Right lung (tissue), 2 donors: ENCODE measurements at regions not wholly inside any gene's neighbourhood (a gene's known extent, or its start where the extent isn't known, plus 50 kb on each side); places are given as distances from the start of the nearest gene placed in this dataset.

Experiments used
- DNase-seq, 2 donors: peaks; one replicate each; pipeline ENCODE4 v3.0.0-alpha.2; 2013

- no peak for DNase-seq
Measured at GRCh38 chr4:24164797-24165196, 274.9 kb upstream of the PPARGC1A start.

GRCh38 chr4:24164054-24164693 lies 274.3 kb upstream of the PPARGC1A start:
- DNase-seq, result no peak

GRCh38 chr4:24163314-24163713 lies 273.5 kb upstream of the PPARGC1A start:
- DNase-seq, result no peak

- DNase-seq, result no peak
Measured at GRCh38 chr4:24160358-24160757, 270.5 kb upstream of the PPARGC1A start.

GRCh38 chr4:24158031-24158430 lies 268.2 kb upstream of the PPARGC1A start:
- no peak for DNase-seq

GRCh38 chr4:24150034-24150433 lies 260.2 kb upstream of the PPARGC1A start:
- no peak for DNase-seq

GRCh38 chr4:24146127-24146526 lies 256.3 kb upstream of the PPARGC1A start:
- no peak for DNase-seq

GRCh38 chr4:24145591-24145990 lies 255.7 kb upstream of the PPARGC1A start:
- DNase-seq, result peak; percentile 18 to 23

- DNase-seq, result no peak
Measured at GRCh38 chr4:24144381-24144780, 254.5 kb upstream of the PPARGC1A start.

GRCh38 chr4:24143741-24144140 lies 253.9 kb upstream of the PPARGC1A start:
- DNase-seq, result no peak

- no peak for DNase-seq
Measured at GRCh38 chr4:24141836-24142235, 252.0 kb upstream of the PPARGC1A start.

GRCh38 chr4:24140892-24141291 lies 251.0 kb upstream of the PPARGC1A start:
- DNase-seq, result no peak

- DNase-seq, result peak; percentile 23 to 28
Measured at GRCh38 chr4:24137671-24138601, 248.1 kb upstream of the PPARGC1A start.

- DNase-seq, result no peak
Measured at GRCh38 chr4:24131954-24132673, 242.3 kb upstream of the PPARGC1A start.

- no peak for DNase-seq
Measured at GRCh38 chr4:24130637-24131036, 240.8 kb upstream of the PPARGC1A start.

- no peak for DNase-seq
Measured at GRCh38 chr4:24126776-24127175, 236.9 kb upstream of the PPARGC1A start.

GRCh38 chr4:24121395-24122175 lies 231.7 kb upstream of the PPARGC1A start:
- no peak for DNase-seq

- DNase-seq, result peak in 1 of 2 donors; percentile 31
Measured at GRCh38 chr4:24117975-24118374, 228.1 kb upstream of the PPARGC1A start.

- no peak for DNase-seq
Measured at GRCh38 chr4:24116107-24116506, 226.3 kb upstream of the PPARGC1A start.

- DNase-seq, result no peak
Measured at GRCh38 chr4:24114919-24115500, 225.2 kb upstream of the PPARGC1A start.

GRCh38 chr4:24114444-24114843 lies 224.6 kb upstream of the PPARGC1A start:
- no peak for DNase-seq
